SK-N-MC (cell line): ENCODE measurements at regions not wholly inside any gene's neighbourhood (a gene's known extent, or its start where the extent isn't known, plus 50 kb on each side); places are given as distances from the start of the nearest gene placed in this dataset.

Source experiments
- EZH2 ChIP-seq: fragments of 200-600 bp; sonication (generic); IDR thresholded peaks from one replicate; pipeline ENCODE4 v1.6.1; 2017; ENCODE audit warnings: antibody characterized with exemption
- POLR2AphosphoS5 ChIP-seq: IDR thresholded peaks from 2 replicates; pipeline ENCODE4 v1.6.1; 2012; ENCODE audit warnings: mild to moderate bottlenecking, low read depth, low read length, borderline replicate concordance

DNA sequence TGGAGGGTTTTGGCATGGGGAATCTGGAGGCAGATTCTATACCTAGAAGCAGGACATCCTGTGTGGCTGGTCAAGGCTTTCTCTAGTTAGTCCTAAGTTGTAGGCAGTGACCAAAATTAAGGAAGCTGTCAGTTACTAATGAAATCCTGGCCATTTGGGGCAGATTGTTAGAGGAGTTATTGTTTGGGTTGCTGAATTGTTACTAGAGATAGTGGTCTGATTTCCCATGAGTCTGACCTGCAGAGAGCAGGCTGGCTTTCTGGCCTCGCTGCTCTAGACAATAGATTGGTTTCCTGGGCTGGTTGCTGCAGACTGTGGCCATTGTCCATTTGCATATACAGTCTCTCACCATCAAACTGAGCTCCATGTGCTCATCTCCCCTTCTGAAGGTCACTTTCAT lies 205.0 kb upstream of the SASH1 start:
- TF ChIP-seq POLR2AphosphoS5 (no peak), EZH2 (no peak)
